ENCODE measurements at regions not wholly inside any gene's neighbourhood (a gene's known extent, or its start where the extent isn't known, plus 50 kb on each side); places are given as distances from the start of the nearest gene placed in this dataset.
"Not testable (repeated sequence)": the region's sequence is repeated elsewhere in the genome, so short reads cannot be mapped to it uniquely, and the experiment has no call there.

GRCh38 chr4:3964572-3965278 is 198.5 kb downstream of the ADRA2C start:
- not testable (repeated sequence) for H3K36me3 ChIP-seq; H3K4me1 ChIP-seq; H3K27me3 ChIP-seq; DNase-seq (ENCODE audit: low spot score); H3K9me3 ChIP-seq; H3K27ac ChIP-seq; H3K4me3 ChIP-seq

- H3K9me3 ChIP-seq; DNase-seq (ENCODE audit: low spot score); H3K27me3 ChIP-seq; H3K4me1 ChIP-seq; H3K36me3 ChIP-seq; H3K4me3 ChIP-seq; H3K27ac ChIP-seq: not testable (repeated sequence)
Observed at GRCh38 chr4:3967204-3967603, 201.0 kb downstream of the ADRA2C start.

- not testable (repeated sequence) for H3K4me3 ChIP-seq; H3K27ac ChIP-seq; DNase-seq (ENCODE audit: low spot score); H3K36me3 ChIP-seq; H3K27me3 ChIP-seq; H3K4me1 ChIP-seq; H3K9me3 ChIP-seq
Observed at GRCh38 chr4:3972626-3973025, 206.4 kb downstream of the ADRA2C start.

GRCh38 chr4:3973581-3974200 is 207.5 kb downstream of the ADRA2C start:
- not testable (repeated sequence) for H3K4me3 ChIP-seq; H3K36me3 ChIP-seq; H3K27me3 ChIP-seq; H3K9me3 ChIP-seq; DNase-seq (ENCODE audit: low spot score); H3K27ac ChIP-seq; H3K4me1 ChIP-seq

GRCh38 chr4:3983518-3984125 is 217.4 kb downstream of the ADRA2C start:
- H3K9me3 ChIP-seq; H3K27me3 ChIP-seq; H3K36me3 ChIP-seq; DNase-seq (ENCODE audit: low spot score); H3K27ac ChIP-seq; H3K4me3 ChIP-seq; H3K4me1 ChIP-seq: not testable (repeated sequence)

- not testable (repeated sequence) for H3K4me1 ChIP-seq; H3K4me3 ChIP-seq; H3K27me3 ChIP-seq; H3K27ac ChIP-seq; H3K36me3 ChIP-seq; H3K9me3 ChIP-seq; DNase-seq (ENCODE audit: low spot score)
- TF ChIP-seq CTCF (IDR thresholded peaks at IDR 0.05) = peak; percentile 27 to 61
Observed at GRCh38 chr4:3984796-3985195, 218.6 kb downstream of the ADRA2C start.

GRCh38 chr4:3986412-3986811 is 220.2 kb downstream of the ADRA2C start:
- H3K4me3 ChIP-seq; H3K9me3 ChIP-seq; H3K36me3 ChIP-seq; DNase-seq (ENCODE audit: low spot score); H3K4me1 ChIP-seq; H3K27ac ChIP-seq; H3K27me3 ChIP-seq: not testable (repeated sequence)

GRCh38 chr4:3997386-3997785 is 229.3 kb downstream of the OTOP1 start:
- DNase-seq (ENCODE audit: low spot score); H3K9me3 ChIP-seq; H3K27me3 ChIP-seq; H3K4me3 ChIP-seq; H3K4me1 ChIP-seq; H3K27ac ChIP-seq; H3K36me3 ChIP-seq: not testable (repeated sequence)

GRCh38 chr4:4004036-4004435 is 222.7 kb downstream of the OTOP1 start:
- H3K9me3 ChIP-seq, H3K27me3 ChIP-seq: not testable (repeated sequence)

GRCh38 chr4:4004702-4005101 is 222.0 kb downstream of the OTOP1 start:
- H3K4me1 ChIP-seq; H3K36me3 ChIP-seq; H3K9me3 ChIP-seq; DNase-seq (ENCODE audit: low spot score); H3K27me3 ChIP-seq; H3K4me3 ChIP-seq; H3K27ac ChIP-seq: not testable (repeated sequence)

More at GRCh38 chr4:4004036-4004435, 222.7 kb downstream of the OTOP1 start:
- not testable (repeated sequence) for DNase-seq (ENCODE audit: low spot score); H3K27ac ChIP-seq; H3K36me3 ChIP-seq; H3K4me3 ChIP-seq; H3K4me1 ChIP-seq

GRCh38 chr4:4006356-4006755 is 220.4 kb downstream of the OTOP1 start:
- H3K4me1 ChIP-seq; H3K27ac ChIP-seq; H3K27me3 ChIP-seq; H3K36me3 ChIP-seq; H3K9me3 ChIP-seq; DNase-seq (ENCODE audit: low spot score); H3K4me3 ChIP-seq: not testable (repeated sequence)

GRCh38 chr4:4019071-4019470 is 207.7 kb downstream of the OTOP1 start:
- H3K27ac ChIP-seq; H3K27me3 ChIP-seq; H3K36me3 ChIP-seq; H3K4me1 ChIP-seq; H3K9me3 ChIP-seq; DNase-seq (ENCODE audit: low spot score); H3K4me3 ChIP-seq: not testable (repeated sequence)

- not testable (repeated sequence) for H3K27me3 ChIP-seq; H3K4me1 ChIP-seq; H3K27ac ChIP-seq; H3K36me3 ChIP-seq; H3K9me3 ChIP-seq; DNase-seq (ENCODE audit: low spot score); H3K4me3 ChIP-seq
Observed at GRCh38 chr4:4021161-4021560, 205.6 kb downstream of the OTOP1 start.

- not testable (repeated sequence) for H3K4me1 ChIP-seq; H3K9me3 ChIP-seq; DNase-seq (ENCODE audit: low spot score); H3K36me3 ChIP-seq; H3K27me3 ChIP-seq; H3K27ac ChIP-seq; H3K4me3 ChIP-seq
Observed at GRCh38 chr4:4026708-4027107, 200.0 kb downstream of the OTOP1 start.

All from right atrium auricular region (tissue), 2 donors.